Loucy (cell line): ENCODE measurements at regions not wholly inside any gene's neighbourhood (a gene's known extent, or its start where the extent isn't known, plus 50 kb on each side); places are given as distances from the start of the nearest gene placed in this dataset.

Experiments
- H2AFZ ChIP-seq: fragments of 200-600 bp; sonication (generic); 2 replicates; pipeline ENCODE4 v1.6.0; 2016; ENCODE audit warnings: antibody characterized with exemption, mild to moderate bottlenecking, low read length, moderate library complexity
- H3F3A ChIP-seq: fragments of 200-600 bp; 2 replicates; pipeline ENCODE4 v1.6.0; 2016; ENCODE audit warnings: antibody characterized with exemption, low read depth, mild to moderate bottlenecking
- H3K27me3 ChIP-seq: fragments of 200-600 bp; sonication (generic); 2 replicates; pipeline ENCODE4 v1.6.1; 2014; ENCODE audit warnings: low read length, mild to moderate bottlenecking; ENCODE audit not compliant: insufficient read depth, poor library complexity, severe bottlenecking
- H3K36me3 ChIP-seq: fragments of 200-600 bp; sonication (generic); 2 replicates; pipeline ENCODE4 v1.6.1; 2016; ENCODE audit warnings: low read length; ENCODE audit not compliant: insufficient read depth
- H3K4me1 ChIP-seq: fragments of 200-600 bp; sonication (generic); 2 replicates; pipeline ENCODE4 v1.5.1; 2014; ENCODE audit warnings: low read length, mild to moderate bottlenecking; ENCODE audit not compliant: insufficient read depth, poor library complexity, severe bottlenecking
- H3K4me2 ChIP-seq: fragments of 200-600 bp; sonication (generic); 2 replicates; pipeline ENCODE4 v1.6.0; 2014; ENCODE audit warnings: antibody characterized with exemption, low read length, low read depth, mild to moderate bottlenecking; ENCODE audit not compliant: poor library complexity, severe bottlenecking
- H3K4me3 ChIP-seq: fragments of 200-600 bp; sonication (generic); 2 replicates; pipeline ENCODE4 v1.5.1; 2014; ENCODE audit warnings: low read length, mild to moderate bottlenecking, mixed read lengths; ENCODE audit not compliant: poor library complexity, severe bottlenecking
- H3K79me2 ChIP-seq: fragments of 200-600 bp; sonication (generic); 2 replicates; pipeline ENCODE4 v1.6.1; 2014; ENCODE audit warnings: low read length; ENCODE audit not compliant: insufficient read depth
- H3K9ac ChIP-seq: fragments of 200-600 bp; sonication (generic); 2 replicates; pipeline ENCODE4 v1.6.0; 2014; ENCODE audit warnings: mild to moderate bottlenecking, low read depth, low read length, moderate library complexity; ENCODE audit not compliant: poor library complexity, severe bottlenecking
- H3K9me2 ChIP-seq: fragments of 200-600 bp; sonication (generic); replicated peaks from 2 replicates; pipeline ENCODE4 v1.6.1; 2016; ENCODE audit warnings: low read depth, low read length, mixed read lengths
- H3K9me3 ChIP-seq: fragments of 200-600 bp; sonication (generic); 2 replicates; pipeline ENCODE4 v1.6.1; 2014; ENCODE audit warnings: mild to moderate bottlenecking, antibody characterized with exemption, low read length, low read depth; ENCODE audit not compliant: insufficient read depth
- H4K20me1 ChIP-seq: fragments of 200-600 bp; sonication (generic); 2 replicates; pipeline ENCODE4 v1.6.0; 2014; ENCODE audit warnings: antibody characterized with exemption, low read length, mild to moderate bottlenecking; ENCODE audit not compliant: insufficient read depth, poor library complexity, severe bottlenecking
- CTCF ChIP-seq: fragments of 200-600 bp; sonication (generic); conservative IDR thresholded peaks from 2 replicates; pipeline ENCODE4 v1.5.1; 2014; ENCODE audit warnings: mild to moderate bottlenecking, antibody characterized with exemption, low read length
- EZH2phosphoT487 ChIP-seq: fragments of 200-600 bp; IDR thresholded peaks from 2 replicates; pipeline ENCODE4 v1.6.1; 2018; ENCODE audit warnings: antibody characterized with exemption, mild to moderate bottlenecking, moderate library complexity, borderline replicate concordance

- Histone ChIP-seq H3K9ac (no peak overlapping the region), H3K36me3 (no peaks in the 10 kb centered on the region), H4K20me1 (no peaks in the 10 kb centered on the region), H3F3A (no peaks in the 10 kb centered on the region), H3K4me1 (no peaks in the 10 kb centered on the region), H3K9me3 (no peaks in the 10 kb centered on the region), H3K79me2 (no peaks in the 10 kb centered on the region), H3K27me3 (no peaks in the 10 kb centered on the region), H3K9me2 (no peaks in the 10 kb centered on the region), H2AFZ (no peak overlapping the region), H3K4me3 (no peak overlapping the region), H3K4me2 (no peak overlapping the region)
- TF ChIP-seq CTCF: no peak; the same call in 1 of the 2 replicates
Measured at GRCh38 chr2:41410011-41410410, 637.8 kb upstream of the PKDCC start.

GRCh38 chr2:41413813-41414485, 633.9 kb upstream of the PKDCC start:
- no peak overlapping the region for H3K4me3 ChIP-seq
- TF ChIP-seq EZH2phosphoT487 (no peak), CTCF (no peak)

DNA sequence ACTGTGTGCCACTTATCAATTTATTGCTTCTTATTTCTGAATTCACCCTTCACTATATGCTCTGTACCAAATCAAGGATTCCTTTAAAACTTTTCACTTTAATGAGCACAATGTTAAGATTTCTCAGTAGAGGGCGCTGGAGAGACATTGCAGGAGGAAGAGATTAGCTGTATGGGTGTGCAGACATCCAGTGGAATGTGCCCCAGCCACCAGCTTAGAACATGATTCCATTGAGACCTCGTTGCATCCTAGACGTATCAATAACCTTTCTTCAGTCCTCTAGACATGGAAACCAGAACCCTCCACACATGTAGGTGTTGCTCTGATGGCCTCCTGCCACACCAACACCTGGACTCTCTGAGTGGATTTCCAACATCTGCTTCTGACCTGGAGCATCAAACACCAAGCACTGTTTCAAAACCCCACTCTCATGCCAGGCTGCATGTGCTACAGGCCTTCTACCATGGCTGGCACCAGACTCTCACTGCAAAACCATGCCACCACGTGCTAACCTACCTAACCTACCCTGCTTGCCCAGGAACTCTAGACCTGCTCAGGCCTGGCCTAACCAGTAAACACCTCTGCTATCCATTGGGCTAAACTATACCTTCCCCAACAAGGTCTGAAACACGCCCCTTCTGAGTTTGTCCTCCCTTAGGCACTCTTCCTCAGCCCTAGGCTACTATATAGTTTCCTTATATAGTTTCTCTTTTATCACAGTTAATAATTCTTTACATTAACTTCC, 633.2 kb upstream of the PKDCC start:
- Histone ChIP-seq H3K4me2 (no peak overlapping the region), H3K36me3 (no peaks in the 10 kb centered on the region), H3K9ac (no peak overlapping the region), H3F3A (no peaks in the 10 kb centered on the region), H3K4me3 (no peak overlapping the region), H3K9me2 (no peaks in the 10 kb centered on the region), H3K79me2 (no peaks in the 10 kb centered on the region), H3K9me3 (no peaks in the 10 kb centered on the region), H3K27me3 (no peaks in the 10 kb centered on the region), H4K20me1 (no peaks in the 10 kb centered on the region), H3K4me1 (no peaks in the 10 kb centered on the region), H2AFZ (no peak overlapping the region)
- TF ChIP-seq EZH2phosphoT487 (no peak), CTCF (peak; percentile 95)

More at GRCh38 chr2:41413813-41414485, 633.9 kb upstream of the PKDCC start:
- no peaks in the 10 kb centered on the region for H3K79me2 ChIP-seq
- H3K36me3 ChIP-seq: no peaks in the 10 kb centered on the region
- H4K20me1 ChIP-seq: no peaks in the 10 kb centered on the region
- no peak overlapping the region for H3K4me2 ChIP-seq
- H2AFZ ChIP-seq: no peak overlapping the region
- H3F3A ChIP-seq: no peaks in the 10 kb centered on the region
- no peaks in the 10 kb centered on the region for H3K9me2 ChIP-seq
- no peaks in the 10 kb centered on the region for H3K27me3 ChIP-seq
- no peak overlapping the region for H3K9ac ChIP-seq
- no peaks in the 10 kb centered on the region for H3K9me3 ChIP-seq
- H3K4me1 ChIP-seq: no peaks in the 10 kb centered on the region
